Keratinocyte (primary cell): ENCODE measurements at regions not wholly inside any gene's neighbourhood (a gene's known extent, or its start where the extent isn't known, plus 50 kb on each side); places are given as distances from the start of the nearest gene placed in this dataset.

ENCODE experiments used
- DNase-seq: peaks from one replicate; pipeline ENCODE4 v3.0.0-alpha.2; 2011; ENCODE audit warnings: low read depth, missing footprints, low spot score
- FAIRE-seq: peaks from 2 replicates; lab custom pipeline; 2011; peaks lifted over from hg19 to GRCh38; lab: Jason Lieb, UNC
- H2AFZ ChIP-seq: 2 replicates; pipeline ENCODE4 v1.6.0; 2012; ENCODE audit warnings: low read length, control low read depth, inconsistent platforms; ENCODE audit not compliant: control insufficient read depth
- H3K27ac ChIP-seq: 2 replicates; pipeline ENCODE4 v1.5.1; 2011; ENCODE audit warnings: low read length; ENCODE audit not compliant: control insufficient read depth, insufficient read depth
- H3K27me3 ChIP-seq: 3 replicates; pipeline ENCODE4 v1.6.0; 2011; ENCODE audit warnings: low read length; ENCODE audit not compliant: control insufficient read depth, insufficient read depth; ENCODE audit errors: extremely low read depth
- H3K36me3 ChIP-seq, 2 experiments: 2 replicates in 1 of 2; 3 replicates in 1 of 2; pipeline ENCODE4 v1.5.1; 2011; ENCODE audit warnings: low read length in 2 of 2, mild to moderate bottlenecking in 1 of 2; ENCODE audit not compliant: control insufficient read depth in 2 of 2, insufficient read depth in 2 of 2; ENCODE audit errors: extremely low read depth in 1 of 2
- H3K4me1 ChIP-seq: 3 replicates; pipeline ENCODE4 v1.5.1; 2011; ENCODE audit warnings: low read length; ENCODE audit not compliant: control insufficient read depth, insufficient read depth; ENCODE audit errors: extremely low read depth
- H3K4me2 ChIP-seq: 3 replicates; pipeline ENCODE4 v1.6.0; 2011; ENCODE audit warnings: low read depth, low read length; ENCODE audit not compliant: control insufficient read depth, insufficient read depth; ENCODE audit errors: extremely low read depth
- H3K4me3 ChIP-seq, 3 experiments: fragments of 200-600 bp in 1 of 3; sonication (generic) in 1 of 3; 2 replicates in 2 of 3; 3 replicates in 1 of 3; pipeline ENCODE4 v1.5.1; 2011 to 2016; ENCODE audit warnings: low read length in 3 of 3, mild to moderate bottlenecking in 3 of 3, control low read depth in 2 of 3, inconsistent platforms in 1 of 3, low read depth in 1 of 3, mixed read lengths in 1 of 3, mixed run types in 1 of 3, moderate library complexity in 1 of 3; ENCODE audit not compliant: control insufficient read depth in 2 of 3, insufficient read depth in 2 of 3; ENCODE audit errors: extremely low read depth in 1 of 3
- H3K79me2 ChIP-seq: 2 replicates; pipeline ENCODE4 v1.6.0; 2012; ENCODE audit warnings: low read length; ENCODE audit not compliant: control insufficient read depth, insufficient read depth
- H3K9ac ChIP-seq: 3 replicates; pipeline ENCODE4 v1.6.0; 2011; ENCODE audit warnings: low read length; ENCODE audit not compliant: control insufficient read depth, insufficient read depth; ENCODE audit errors: extremely low read depth
- H3K9me1 ChIP-seq: 3 replicates; pipeline ENCODE4 v1.6.0; 2011; ENCODE audit warnings: low read length; ENCODE audit not compliant: control insufficient read depth, insufficient read depth; ENCODE audit errors: extremely low read depth
- H3K9me3 ChIP-seq: 2 replicates; pipeline ENCODE4 v1.5.1; 2012; ENCODE audit warnings: low read depth, low read length; ENCODE audit not compliant: control insufficient read depth
- H4K20me1 ChIP-seq: 3 replicates; pipeline ENCODE4 v1.6.0; 2011; ENCODE audit warnings: low read length; ENCODE audit not compliant: control insufficient read depth, insufficient read depth; ENCODE audit errors: extremely low read depth
- CTCF ChIP-seq, 3 experiments: IDR thresholded peaks in 1 of 3; conservative IDR thresholded peaks in 1 of 3; optimal IDR thresholded peaks in 1 of 3; 2 replicates in 2 of 3; 3 replicates in 1 of 3; pipeline versions ENCODE3 to v1.5.1; 2011; ENCODE audit warnings: low read length in 3 of 3, mild to moderate bottlenecking in 3 of 3, moderate library complexity in 2 of 3, control low read depth in 1 of 3, inconsistent platforms in 1 of 3; ENCODE audit not compliant: insufficient read depth in 2 of 3; ENCODE audit errors: extremely low read depth in 1 of 3
- EZH2 ChIP-seq: IDR thresholded peaks from one replicate; pipeline ENCODE4 v1.6.1; 2012; ENCODE audit warnings: inconsistent platforms, mild to moderate bottlenecking, low read length, moderate library complexity
- dilution Hi-C: fragments of 300-500 bp; cut with MboI; formaldehyde crosslinking; loops from one replicate; pipeline ENCODE4 v1.7.0; 2020; ENCODE audit warnings: low sequenced_read_pairs; ENCODE audit not compliant: extremely low pct_ligation_motif_present

- Histone ChIP-seq H3K9ac (no peak overlapping the region), H3K4me3 (no peak overlapping the region), H3K36me3 (no peaks in the 10 kb centered on the region), H4K20me1 (no peaks in the 10 kb centered on the region), H3K79me2 (no peaks in the 10 kb centered on the region), H3K4me1 (no peaks in the 10 kb centered on the region), H3K27me3 (no peaks in the 10 kb centered on the region), H3K9me3 (no peaks in the 10 kb centered on the region), H3K27ac (no peak overlapping the region), H2AFZ (no peak overlapping the region), H3K4me2 (no peak overlapping the region), H3K9me1 (no peaks in the 10 kb centered on the region)
- no peak for DNase-seq
- dilution Hi-C loops = no loop called here
- no peak for FAIRE-seq
- no peak for TF ChIP-seq EZH2
- no peak for TF ChIP-seq CTCF (optimal IDR thresholded peaks at IDR 0.05 in 1 of 3, IDR thresholded peaks at IDR 0.05 in 1 of 3, conservative IDR thresholded peaks at IDR 0.05 in 1 of 3; ENCODE audit: extremely low read depth in 1 of 3, insufficient read depth in 2 of 3, low read length in 3 of 3)
Observed at GRCh38 chr2:180268006-180268405, 260.9 kb upstream of the CWC22 start.

GRCh38 chr2:180261976-180262375 lies 254.9 kb upstream of the CWC22 start:
- Histone ChIP-seq H3K4me1 (no peaks in the 10 kb centered on the region), H3K36me3 (no peaks in the 10 kb centered on the region), H3K9ac (no peak overlapping the region), H3K27ac (no peak overlapping the region), H4K20me1 (no peaks in the 10 kb centered on the region), H3K4me2 (no peak overlapping the region), H3K9me3 (no peaks in the 10 kb centered on the region), H2AFZ (no peak overlapping the region), H3K79me2 (no peaks in the 10 kb centered on the region), H3K4me3 (no peak overlapping the region), H3K27me3 (no peaks in the 10 kb centered on the region), H3K9me1 (no peaks in the 10 kb centered on the region)
- no peak for TF ChIP-seq CTCF (optimal IDR thresholded peaks at IDR 0.05 in 1 of 3, IDR thresholded peaks at IDR 0.05 in 1 of 3, conservative IDR thresholded peaks at IDR 0.05 in 1 of 3; ENCODE audit: extremely low read depth in 1 of 3, insufficient read depth in 2 of 3, low read length in 3 of 3)
- no peak for TF ChIP-seq EZH2
- FAIRE-seq (no peak), DNase-seq (no peak)
- dilution Hi-C loops = no loop called here
